Activated CD4-positive, alpha-beta T cell treated with anti-CD3 and anti-CD28 coated beads for 36 hours (primary cell): ENCODE measurements at regions not wholly inside any gene's neighbourhood (a gene's known extent, or its start where the extent isn't known, plus 50 kb on each side); places are given as distances from the start of the nearest gene placed in this dataset.
"Not testable (repeated sequence)": the region's sequence is repeated elsewhere in the genome, so short reads cannot be mapped to it uniquely, and the experiment has no call there.

ENCODE experiments used
- ATAC-seq: fragments of 200-7000 bp; cut with Tn5 transposase; one replicate; pipeline ENCODE4 v1.10.0; 2021; ENCODE audit warnings: mild to moderate bottlenecking, moderate library complexity
- CTCF ChIA-PET: fragments of 350-600 bp; sonication (Branson Sonifier 250); formaldehyde crosslinking; loops from one replicate; lab custom pipeline; 2021; ENCODE audit warnings: antibody characterized with exemption; lab: Charles Lee
- POLR2A ChIA-PET: fragments of 350-600 bp; sonication (Branson Sonifier 250); formaldehyde crosslinking; loops from one replicate; lab custom pipeline; 2021; ENCODE audit warnings: antibody characterized with exemption, inconsistent platforms; lab: Charles Lee
- DNase-seq: peaks from one replicate; pipeline ENCODE4 v3.0.0-alpha.2; 2020
- H3K27ac Mint-ChIP-seq: one replicate; pipeline ENCODE4 v1.8.0; 2021; ENCODE audit warnings: mixed read lengths
- H3K27me3 Mint-ChIP-seq: one replicate; pipeline ENCODE4 v1.8.0; 2021; ENCODE audit warnings: mixed read lengths
- H3K36me3 Mint-ChIP-seq: one replicate; pipeline ENCODE4 v1.8.0; 2021; ENCODE audit warnings: low read depth, mixed read lengths
- H3K4me1 Mint-ChIP-seq: one replicate; pipeline ENCODE4 v1.8.0; 2021; ENCODE audit warnings: mixed read lengths
- H3K4me3 Mint-ChIP-seq: one replicate; pipeline ENCODE4 v1.8.0; 2021; ENCODE audit warnings: mild to moderate bottlenecking, moderate library complexity, mixed read lengths
- H3K9me3 Mint-ChIP-seq: one replicate; pipeline ENCODE4 v1.8.0; 2021; ENCODE audit warnings: low read depth, mixed read lengths
- intact Hi-C, 2 experiments: fragments of 100-400 bp; cut with DNase I in 1 of 2; cut with micrococcal nuclease in 1 of 2; formaldehyde crosslinking; loops; one replicate each; pipeline versions ENCODE4 v1.14.2 to v1.15.1; 2022 to 2024; cut with DNase I, micrococcal nuclease

DNA sequence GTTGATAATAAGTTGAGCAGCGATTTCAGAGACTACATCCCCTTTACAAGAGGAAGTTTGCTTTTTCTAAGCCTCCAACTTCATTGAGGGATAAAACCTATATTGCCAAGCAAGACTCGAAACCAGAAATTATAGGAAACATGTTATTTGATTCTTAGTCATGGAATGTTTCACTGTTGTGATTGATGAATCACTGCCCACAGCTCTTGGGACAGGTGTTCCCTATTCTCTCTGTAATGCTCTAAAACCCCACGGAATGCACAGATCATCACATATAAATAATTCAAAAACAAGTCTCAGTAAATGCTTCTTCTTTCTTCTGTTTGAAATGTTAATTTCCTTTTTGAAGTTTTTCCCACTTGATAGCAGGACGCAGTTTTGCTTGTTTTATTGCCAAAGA is 809.5 kb upstream of the GOT2 start:
- ATAC-seq (no peak), DNase-seq (no peak)
- no peak overlapping the region for H3K4me3 Mint-ChIP-seq
- POLR2A ChIA-PET: no interaction called here
- peaks cover 13% of the 10 kb centered on the region for H3K9me3 Mint-ChIP-seq
- CTCF ChIA-PET: no interaction called here
- no peaks in the 10 kb centered on the region for H3K27me3 Mint-ChIP-seq
- no peak overlapping the region for H3K27ac Mint-ChIP-seq
- no peaks in the 10 kb centered on the region for H3K36me3 Mint-ChIP-seq
- no peaks in the 10 kb centered on the region for H3K4me1 Mint-ChIP-seq
- intact Hi-C loops: no loop called here

DNA sequence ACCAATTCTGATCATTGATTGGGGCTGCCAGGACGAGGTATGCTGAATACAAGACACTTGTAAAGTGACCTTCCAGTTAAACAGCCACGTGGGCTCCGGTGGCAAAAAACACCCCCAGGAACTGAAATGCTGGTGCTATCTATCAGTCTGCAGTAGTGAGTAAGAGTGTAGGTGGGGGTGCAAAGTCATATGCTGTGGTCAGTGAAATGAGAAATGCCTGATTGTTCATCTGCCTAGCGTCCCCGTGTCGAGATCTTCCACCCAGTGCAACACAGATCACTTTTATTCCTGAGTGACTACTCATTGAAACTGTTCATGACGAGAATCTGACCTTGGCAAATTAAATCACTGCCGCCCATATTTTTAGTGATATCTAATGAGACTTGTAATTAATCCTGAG is 806.5 kb upstream of the GOT2 start:
- Mint-ChIP-seq H3K4me3 (no peak overlapping the region), H3K27me3 (no peaks in the 10 kb centered on the region), H3K27ac (no peak overlapping the region), H3K4me1 (no peaks in the 10 kb centered on the region), H3K36me3 (no peaks in the 10 kb centered on the region), H3K9me3 (peaks cover 12% of the 10 kb centered on the region)
- ATAC-seq (no peak), DNase-seq (no peak)
- ChIA-PET CTCF (no interaction called here), POLR2A (no interaction called here)
- intact Hi-C loops: no loop called here

DNA sequence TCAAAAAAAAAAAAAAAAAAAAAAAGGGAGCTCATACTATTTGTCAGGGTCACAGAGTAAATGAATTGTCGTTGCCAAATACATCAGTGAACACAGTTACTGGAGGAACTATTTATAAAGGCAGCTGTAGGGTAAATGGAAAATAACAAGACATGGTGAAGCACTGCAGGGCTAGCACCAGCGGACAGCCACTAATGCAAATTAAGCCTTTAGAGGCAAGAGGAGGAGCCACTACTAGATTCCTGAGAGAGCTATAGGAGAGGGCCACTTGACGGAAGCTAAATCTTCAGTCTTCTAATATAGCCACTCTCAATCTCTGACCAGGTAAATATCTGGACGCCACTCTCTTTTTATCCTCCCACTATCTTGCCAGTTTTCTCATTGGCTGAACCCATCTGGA is 801.2 kb upstream of the GOT2 start:
- CTCF ChIA-PET: interaction anchor here (0.6 kb wide), 1 partner anchor 24 kb away, joined by 3 read pairs; no protein-coding TSS in a partner anchor
- no peaks in the 10 kb centered on the region for H3K36me3 Mint-ChIP-seq

DNA sequence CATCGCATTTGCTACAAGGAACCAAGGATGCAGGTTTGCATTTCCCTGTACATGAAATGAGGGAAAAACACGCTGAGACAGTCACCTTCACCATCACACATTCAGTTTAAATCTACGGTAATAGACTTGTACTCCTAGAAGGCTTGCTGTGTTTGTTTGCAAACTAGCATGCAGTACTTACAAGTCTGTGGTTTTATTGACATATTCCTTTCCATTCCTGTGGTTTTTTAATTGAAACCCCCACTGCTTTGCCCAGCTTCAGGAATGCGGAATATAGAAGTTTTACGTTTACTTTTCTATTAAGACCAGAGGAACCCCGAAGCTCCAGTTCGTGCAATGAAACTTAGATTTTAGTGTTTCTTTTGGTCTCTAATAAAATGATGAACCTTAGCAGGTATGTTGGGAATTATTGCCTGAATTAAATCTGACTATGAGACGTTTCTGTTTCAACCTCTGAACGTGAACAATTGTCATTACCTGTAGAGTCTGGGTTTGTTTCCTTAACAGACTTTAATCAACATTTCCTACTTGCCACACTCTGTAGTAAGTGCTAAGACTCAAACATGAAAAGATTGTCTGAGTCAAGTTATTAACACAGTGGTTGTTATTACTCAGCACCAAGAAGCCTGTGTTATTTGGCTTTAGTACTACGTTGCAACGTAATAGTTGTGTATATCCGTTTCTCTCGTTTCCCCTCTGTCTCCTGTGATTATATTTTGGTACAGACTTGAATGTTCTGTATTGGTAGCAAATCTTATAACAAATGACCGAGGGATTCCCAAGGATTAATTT is 793.3 kb upstream of the GOT2 start:
- H3K9me3 Mint-ChIP-seq: no peaks in the 10 kb centered on the region
- CTCF ChIA-PET: no interaction called here

More for the DNA sequence above, 801.2 kb upstream of the GOT2 start:
- peaks cover 8% of the 10 kb centered on the region for H3K9me3 Mint-ChIP-seq
- ATAC-seq (no peak), DNase-seq (no peak)
- POLR2A ChIA-PET: no interaction called here
- intact Hi-C loops: no loop called here
- no peaks in the 10 kb centered on the region for H3K4me1 Mint-ChIP-seq
- no peak overlapping the region for H3K27ac Mint-ChIP-seq
- no peak overlapping the region for H3K4me3 Mint-ChIP-seq
- no peaks in the 10 kb centered on the region for H3K27me3 Mint-ChIP-seq

DNA sequence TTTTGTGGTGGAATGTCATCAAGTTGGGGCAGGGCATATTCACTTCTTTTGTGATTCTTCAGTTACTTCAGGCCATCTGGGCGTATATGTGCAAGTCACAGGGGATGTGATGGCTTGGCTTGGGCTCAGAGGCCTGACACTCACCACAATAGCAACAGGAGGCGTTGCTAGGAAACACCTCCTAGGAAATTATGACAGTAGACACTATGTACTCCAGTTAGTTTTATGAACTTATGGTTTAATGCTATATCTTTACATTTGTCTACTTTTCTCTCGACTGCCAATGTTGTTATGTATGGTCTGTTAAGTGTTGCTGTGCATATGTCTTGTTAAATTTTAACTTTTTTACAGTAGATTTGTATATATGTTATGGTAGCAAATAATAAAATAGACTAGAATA is 788.7 kb upstream of the GOT2 start:
- no peaks in the 10 kb centered on the region for H3K27me3 Mint-ChIP-seq
- no peak overlapping the region for H3K4me3 Mint-ChIP-seq
- H3K36me3 Mint-ChIP-seq: no peaks in the 10 kb centered on the region
- ATAC-seq (no peak), DNase-seq (no peak)
- no peaks in the 10 kb centered on the region for H3K4me1 Mint-ChIP-seq
- ChIA-PET CTCF (no interaction called here), POLR2A (no interaction called here)
- H3K9me3 Mint-ChIP-seq: peaks cover 3% of the 10 kb centered on the region
- intact Hi-C loops: no loop called here
- H3K27ac Mint-ChIP-seq: no peak overlapping the region

More for the DNA sequence above, 793.3 kb upstream of the GOT2 start:
- DNase-seq (no peak), ATAC-seq (no peak)
- no peak overlapping the region for H3K4me3 Mint-ChIP-seq
- H3K27ac Mint-ChIP-seq: no peak overlapping the region
- no peaks in the 10 kb centered on the region for H3K4me1 Mint-ChIP-seq
- H3K36me3 Mint-ChIP-seq: no peaks in the 10 kb centered on the region
- POLR2A ChIA-PET: no interaction called here
- intact Hi-C loops: no loop called here
- H3K27me3 Mint-ChIP-seq: no peaks in the 10 kb centered on the region

DNA sequence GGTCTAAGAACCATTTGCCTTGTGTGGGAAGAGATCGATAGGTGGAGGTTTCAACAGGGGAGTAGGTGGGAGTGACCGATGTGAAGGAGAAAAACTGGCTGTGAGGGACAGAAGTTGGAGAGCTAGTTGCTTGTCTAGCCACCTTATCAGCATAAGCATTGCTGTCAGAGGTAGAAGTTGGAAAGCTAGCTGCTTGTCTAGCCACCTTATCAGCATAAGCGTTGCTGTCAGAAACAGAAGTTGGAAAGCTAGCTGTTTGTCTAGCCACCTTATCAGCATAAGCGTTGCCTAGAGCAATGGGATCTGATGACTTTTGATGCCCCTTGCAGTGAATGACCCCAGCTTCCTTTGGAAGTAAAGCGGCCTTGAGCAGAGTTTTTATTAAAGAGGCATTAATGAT is 784.6 kb upstream of the GOT2 start:
- H3K27me3 Mint-ChIP-seq, POLR2A ChIA-PET, H3K4me3 Mint-ChIP-seq, H3K36me3 Mint-ChIP-seq, ATAC-seq, CTCF ChIA-PET, H3K27ac Mint-ChIP-seq, DNase-seq, intact Hi-C loops, H3K4me1 Mint-ChIP-seq: not testable (repeated sequence)
- peaks cover 25% of the 10 kb centered on the region for H3K9me3 Mint-ChIP-seq

DNA sequence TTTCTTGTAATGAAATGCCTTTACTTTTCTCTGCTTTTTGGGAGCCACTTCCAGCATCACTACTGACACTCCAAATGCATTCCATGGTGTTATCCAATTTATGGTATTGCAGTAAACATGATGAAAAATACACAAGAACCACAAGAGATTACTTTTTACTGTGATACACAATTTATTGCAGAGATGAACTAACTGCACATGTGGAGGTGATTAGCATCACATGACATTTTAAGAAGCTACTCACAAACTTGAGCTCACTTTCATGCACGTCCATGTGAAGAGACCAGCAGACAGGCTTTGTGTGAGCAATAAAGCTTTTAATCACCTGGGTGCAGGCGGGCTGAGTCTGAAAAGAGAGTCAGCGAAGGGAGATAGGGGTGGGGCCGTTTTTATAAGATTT is 780.5 kb upstream of the GOT2 start:
- H3K9me3 Mint-ChIP-seq: peaks cover 29% of the 10 kb centered on the region
- no peak overlapping the region for H3K4me3 Mint-ChIP-seq
- DNase-seq (no peak), ATAC-seq (no peak)
- H3K27ac Mint-ChIP-seq: no peak overlapping the region
- CTCF ChIA-PET: interaction anchor here (0.6 kb wide), 1 partner anchor 88 kb away, joined by 3 read pairs; no protein-coding TSS in a partner anchor
- POLR2A ChIA-PET: no interaction called here
- H3K4me1 Mint-ChIP-seq: no peaks in the 10 kb centered on the region
- no peaks in the 10 kb centered on the region for H3K27me3 Mint-ChIP-seq
- intact Hi-C loops: no loop called here
- no peaks in the 10 kb centered on the region for H3K36me3 Mint-ChIP-seq

DNA sequence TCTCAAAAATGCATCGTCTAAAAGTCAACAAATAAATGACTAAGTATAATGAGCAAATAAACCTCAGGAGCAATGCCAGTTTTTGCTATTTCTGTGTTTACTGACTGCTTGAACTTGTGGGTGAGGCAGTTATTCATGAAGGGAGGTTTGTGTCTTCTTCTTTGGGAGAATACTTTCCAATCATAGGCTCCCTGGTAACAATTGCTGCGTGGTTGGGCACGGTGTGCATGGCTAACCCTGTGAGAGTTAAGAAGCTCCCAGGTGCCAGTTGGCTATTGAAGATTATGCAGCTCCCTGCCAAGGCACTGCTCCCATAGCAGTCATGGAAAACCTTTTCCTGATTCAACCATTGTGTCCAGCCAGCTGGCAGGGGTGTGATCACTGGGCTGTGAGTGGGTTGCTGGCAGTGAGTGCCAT is 775.9 kb upstream of the GOT2 start:
- CTCF ChIA-PET: no interaction called here
- POLR2A ChIA-PET: no interaction called here
- intact Hi-C loops: no loop called here
- no peaks in the 10 kb centered on the region for H3K36me3 Mint-ChIP-seq
- H3K4me3 Mint-ChIP-seq: no peak overlapping the region
- H3K9me3 Mint-ChIP-seq: peaks cover 11% of the 10 kb centered on the region
- no peaks in the 10 kb centered on the region for H3K27me3 Mint-ChIP-seq
- ATAC-seq (no peak), DNase-seq (no peak)
- no peak overlapping the region for H3K27ac Mint-ChIP-seq
- H3K4me1 Mint-ChIP-seq: no peaks in the 10 kb centered on the region

DNA sequence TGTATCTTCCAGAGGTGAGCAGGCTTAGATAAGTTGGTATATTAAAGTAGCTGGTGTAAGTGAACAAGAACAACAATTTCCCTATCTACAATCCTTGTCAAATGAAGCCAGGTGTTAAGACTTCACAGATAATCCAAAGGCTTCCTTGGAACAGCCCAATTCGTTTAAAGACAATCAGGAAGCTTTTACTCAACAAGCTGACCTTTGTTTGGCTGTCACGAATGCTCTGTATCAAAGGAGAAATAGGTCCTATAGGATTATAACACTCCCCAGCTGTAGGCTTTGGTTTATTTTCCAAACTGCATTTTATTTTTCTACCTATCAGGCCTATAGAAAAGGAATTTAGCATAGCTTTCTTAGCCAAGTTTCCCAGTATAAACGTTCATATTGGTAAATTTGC is 766.5 kb upstream of the GOT2 start:
- ChIA-PET CTCF (no interaction called here), POLR2A (no interaction called here)
- intact Hi-C loops: no loop called here
- no peak overlapping the region for H3K27ac Mint-ChIP-seq
- no peak for DNase-seq
- no peaks in the 10 kb centered on the region for H3K9me3 Mint-ChIP-seq
- H3K36me3 Mint-ChIP-seq: no peaks in the 10 kb centered on the region
- no peak overlapping the region for H3K4me3 Mint-ChIP-seq
- no peaks in the 10 kb centered on the region for H3K27me3 Mint-ChIP-seq
- H3K4me1 Mint-ChIP-seq: no peaks in the 10 kb centered on the region
- no peak for ATAC-seq

DNA sequence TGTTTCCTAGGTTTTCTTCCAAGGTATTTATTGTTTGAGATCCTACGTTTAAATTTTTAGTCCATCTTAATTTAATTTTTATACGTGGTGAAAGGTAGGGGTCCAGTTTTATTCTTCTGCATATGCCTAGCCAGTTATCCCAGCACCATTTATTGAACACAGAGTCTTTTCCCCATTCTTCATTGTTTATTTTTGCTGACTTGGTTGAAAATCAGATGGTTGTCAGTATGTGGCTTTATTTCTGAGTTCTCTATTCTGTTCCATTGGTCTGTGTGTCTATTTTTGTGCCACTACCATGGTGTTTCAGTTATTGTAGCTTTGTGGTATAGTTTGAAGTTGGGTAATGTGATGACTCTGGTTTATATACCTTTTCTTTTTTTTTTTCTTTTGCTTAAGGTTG is 753.0 kb upstream of the GOT2 start:
- ATAC-seq: no peak
- no peak overlapping the region for H3K4me3 Mint-ChIP-seq
- intact Hi-C loops: no loop called here

DNA sequence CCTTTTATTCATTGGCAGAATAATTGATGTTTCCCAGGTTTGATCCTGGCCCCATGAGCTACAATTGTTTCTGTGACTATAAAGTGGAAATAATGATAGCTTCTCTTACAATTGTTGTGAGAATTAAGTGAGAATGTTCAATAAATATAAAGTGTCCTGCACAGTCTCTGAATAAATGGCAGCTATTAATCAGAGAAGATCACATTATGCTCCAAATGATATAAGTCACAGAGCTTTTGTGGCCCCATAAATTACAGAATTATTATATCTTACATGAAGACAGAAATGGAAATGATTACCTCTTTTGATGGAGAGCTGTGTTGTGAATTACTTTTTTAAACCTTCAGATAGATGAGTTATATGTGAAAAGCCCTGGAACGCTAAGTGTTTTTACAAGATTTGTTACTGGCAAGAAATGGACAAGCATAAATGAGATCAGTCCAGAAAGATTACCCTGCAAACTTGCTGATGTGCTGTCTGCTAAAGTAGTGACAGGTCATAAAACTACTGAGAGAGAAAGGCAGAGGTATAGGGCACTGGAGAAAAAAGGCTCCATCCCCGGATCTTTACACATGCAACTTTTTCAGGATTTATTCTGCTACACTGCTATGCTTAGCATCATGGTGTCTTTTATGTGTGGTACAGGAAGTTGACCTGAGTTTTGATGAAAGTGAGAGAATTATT is 750.9 kb upstream of the GOT2 start:
- CTCF ChIA-PET: no interaction called here
- intact Hi-C loops: no loop called here
- Mint-ChIP-seq H3K27me3 (no peaks in the 10 kb centered on the region), H3K4me1 (no peaks in the 10 kb centered on the region), H3K4me3 (no peak overlapping the region), H3K27ac (no peak overlapping the region), H3K36me3 (no peaks in the 10 kb centered on the region), H3K9me3 (peaks cover 7% of the 10 kb centered on the region)
- ATAC-seq (no peak), DNase-seq (no peak)
- POLR2A ChIA-PET: no interaction called here

More for the DNA sequence above, 753.0 kb upstream of the GOT2 start:
- Mint-ChIP-seq H3K4me1 (no peaks in the 10 kb centered on the region), H3K9me3 (peaks cover 9% of the 10 kb centered on the region), H3K27me3 (no peaks in the 10 kb centered on the region), H3K27ac (no peak overlapping the region), H3K36me3 (no peaks in the 10 kb centered on the region)
- ChIA-PET POLR2A (no interaction called here), CTCF (interaction anchor here (0.6 kb wide), 1 partner anchor 673 kb away, joined by 3 read pairs; no protein-coding TSS in a partner anchor)
- DNase-seq: no peak

DNA sequence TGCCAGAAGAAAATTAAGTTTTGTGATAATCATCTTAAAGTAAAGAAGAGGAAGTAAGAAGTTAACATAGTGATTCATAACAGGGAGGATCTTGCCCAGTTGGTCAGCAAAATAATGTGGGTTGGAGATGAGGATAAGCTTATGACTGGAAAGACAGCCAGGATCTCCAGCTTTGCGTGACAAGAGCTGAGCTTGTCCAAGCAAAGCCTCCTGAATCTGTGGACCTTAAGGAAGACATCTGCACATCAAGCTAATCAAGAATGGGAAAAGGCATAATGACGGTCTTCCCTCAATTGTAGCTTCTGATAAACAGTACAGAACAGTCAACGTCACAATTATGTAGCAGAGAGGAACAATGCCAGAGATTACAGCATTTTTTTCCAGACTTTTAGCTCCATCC is 744.7 kb upstream of the GOT2 start:
- Mint-ChIP-seq H3K27ac (no peak overlapping the region), H3K9me3 (peaks cover 7% of the 10 kb centered on the region), H3K36me3 (no peaks in the 10 kb centered on the region), H3K27me3 (no peaks in the 10 kb centered on the region), H3K4me1 (no peaks in the 10 kb centered on the region), H3K4me3 (no peak overlapping the region)
- intact Hi-C loops: no loop called here
- no peak for DNase-seq
- CTCF ChIA-PET: no interaction called here
- POLR2A ChIA-PET: no interaction called here
- no peak for ATAC-seq
